ENCODE measurements at regions not wholly inside any gene's neighbourhood (a gene's known extent, or its start where the extent isn't known, plus 50 kb on each side); places are given as distances from the start of the nearest gene placed in this dataset.
"Not testable (repeated sequence)": the region's sequence is repeated elsewhere in the genome, so short reads cannot be mapped to it uniquely, and the experiment has no call there.

DNA sequence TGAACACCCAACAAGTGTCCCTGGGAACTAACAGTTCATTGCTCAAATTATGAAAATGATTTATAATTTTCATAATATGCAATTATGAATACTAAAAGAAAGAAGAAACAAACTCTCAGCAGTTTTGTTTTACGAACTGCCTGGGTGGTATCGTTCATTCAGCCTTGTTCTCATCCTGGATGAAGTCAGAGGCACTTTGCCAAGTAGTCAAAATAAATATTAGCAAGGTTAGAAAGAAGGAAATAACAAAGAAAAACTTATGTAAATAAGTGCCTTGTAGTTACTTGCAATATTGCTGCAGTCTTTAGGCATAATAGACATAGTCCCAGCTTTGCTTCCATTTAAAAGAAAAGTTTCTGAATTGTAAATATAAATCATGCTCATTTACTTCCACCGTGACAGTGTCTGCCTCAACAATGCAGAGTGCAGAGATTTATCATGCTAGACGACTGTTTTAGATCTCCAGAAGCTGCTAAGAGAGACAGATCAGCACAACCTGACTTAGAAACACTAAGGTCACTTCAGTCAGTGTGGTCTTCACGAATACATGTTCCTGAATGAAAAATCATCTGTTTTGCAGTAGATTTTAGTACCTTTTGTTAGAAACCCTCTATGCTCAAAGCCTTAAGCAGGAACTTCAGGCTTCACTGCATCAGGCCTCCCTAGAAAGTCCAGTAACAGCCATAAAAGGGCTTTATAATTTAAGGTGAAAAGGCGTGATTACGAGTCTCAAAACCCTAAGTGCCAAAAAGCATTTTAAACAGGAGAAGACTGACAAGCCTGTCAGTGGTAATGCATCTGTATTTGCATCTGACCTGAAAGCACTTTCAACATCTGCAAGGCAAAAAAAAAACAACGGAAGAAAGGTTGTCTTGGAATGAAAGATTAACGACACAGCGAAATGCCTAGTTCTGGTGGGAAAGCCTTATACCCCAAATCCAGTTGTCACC is 92.1 kb downstream of the TMEM167A start:
- intact Hi-C loops (cut with DNase I; ENCODE audit: low total_unique reads): no loop called here
- Histone ChIP-seq H3K9me3 (no peaks in the 10 kb centered on the region), H3K27ac (no peak overlapping the region), H3K27me3 (no peaks in the 10 kb centered on the region), H3K36me3 (no peaks in the 10 kb centered on the region), H3K4me3 (no peak overlapping the region), H3K4me1 (no peaks in the 10 kb centered on the region)
- no peak for DNase-seq
- TF ChIP-seq, protein P1, sequence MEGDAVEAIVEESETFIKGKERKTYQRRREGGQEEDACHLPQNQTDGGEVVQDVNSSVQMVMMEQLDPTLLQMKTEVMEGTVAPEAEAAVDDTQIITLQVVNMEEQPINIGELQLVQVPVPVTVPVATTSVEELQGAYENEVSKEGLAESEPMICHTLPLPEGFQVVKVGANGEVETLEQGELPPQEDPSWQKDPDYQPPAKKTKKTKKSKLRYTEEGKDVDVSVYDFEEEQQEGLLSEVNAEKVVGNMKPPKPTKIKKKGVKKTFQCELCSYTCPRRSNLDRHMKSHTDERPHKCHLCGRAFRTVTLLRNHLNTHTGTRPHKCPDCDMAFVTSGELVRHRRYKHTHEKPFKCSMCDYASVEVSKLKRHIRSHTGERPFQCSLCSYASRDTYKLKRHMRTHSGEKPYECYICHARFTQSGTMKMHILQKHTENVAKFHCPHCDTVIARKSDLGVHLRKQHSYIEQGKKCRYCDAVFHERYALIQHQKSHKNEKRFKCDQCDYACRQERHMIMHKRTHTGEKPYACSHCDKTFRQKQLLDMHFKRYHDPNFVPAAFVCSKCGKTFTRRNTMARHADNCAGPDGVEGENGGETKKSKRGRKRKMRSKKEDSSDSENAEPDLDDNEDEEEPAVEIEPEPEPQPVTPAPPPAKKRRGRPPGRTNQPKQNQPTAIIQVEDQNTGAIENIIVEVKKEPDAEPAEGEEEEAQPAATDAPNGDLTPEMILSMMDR (IDR thresholded peaks at IDR 0.05): no peak

- H3K27me3 ChIP-seq: no peaks in the 10 kb centered on the region
- no peaks in the 10 kb centered on the region for H3K36me3 ChIP-seq
- no peak for DNase-seq
- H3K9me3 ChIP-seq: no peaks in the 10 kb centered on the region
- TF ChIP-seq, protein P1 (IDR thresholded peaks at IDR 0.05): no peak
- no peak overlapping the region for H3K27ac ChIP-seq
- H3K4me1 ChIP-seq: no peaks in the 10 kb centered on the region
- H3K4me3 ChIP-seq: no peak overlapping the region
- intact Hi-C loops (cut with DNase I; ENCODE audit: low total_unique reads): no loop called here
These were observed 94.3 kb downstream of the TMEM167A start for GRCh38 chr5:82982846-82983245.

GRCh38 chr5:82976887-82977286 is 100.3 kb downstream of the TMEM167A start:
- H3K4me1 ChIP-seq; intact Hi-C loops (cut with DNase I; ENCODE audit: low total_unique reads); H3K4me3 ChIP-seq; H3K9me3 ChIP-seq; H3K36me3 ChIP-seq; DNase-seq; H3K27ac ChIP-seq; H3K27me3 ChIP-seq: not testable (repeated sequence)

- H3K36me3 ChIP-seq: no peaks in the 10 kb centered on the region
- peaks cover 0 to 9% (median 8%) of the 10 kb centered on the region in 3 donors for H3K9me3 ChIP-seq
- intact Hi-C loops (cut with DNase I; ENCODE audit: low total_unique reads): no loop called here
- H3K27me3 ChIP-seq: no peaks in the 10 kb centered on the region
- DNase-seq: no peak
- H3K27ac ChIP-seq: no peak overlapping the region
- H3K4me1 ChIP-seq: no peaks in the 10 kb centered on the region
- TF ChIP-seq, protein P1 (IDR thresholded peaks at IDR 0.05): no peak
- H3K4me3 ChIP-seq: no peak overlapping the region
These were observed 101.4 kb downstream of the TMEM167A start for GRCh38 chr5:82975812-82976211.

GRCh38 chr5:82975396-82975795 is 101.8 kb downstream of the TMEM167A start:
- no peak for DNase-seq
- no peaks in the 10 kb centered on the region for H3K36me3 ChIP-seq
- H3K27me3 ChIP-seq: no peaks in the 10 kb centered on the region
- H3K27ac ChIP-seq: no peak overlapping the region
- no peaks in the 10 kb centered on the region for H3K4me1 ChIP-seq
- TF ChIP-seq, protein P1 (IDR thresholded peaks at IDR 0.05): no peak
- no peak overlapping the region for H3K4me3 ChIP-seq
- H3K9me3 ChIP-seq: peaks cover 0 to 9% (median 8%) of the 10 kb centered on the region in 3 donors
- intact Hi-C loops (cut with DNase I; ENCODE audit: low total_unique reads): no loop called here

DNA sequence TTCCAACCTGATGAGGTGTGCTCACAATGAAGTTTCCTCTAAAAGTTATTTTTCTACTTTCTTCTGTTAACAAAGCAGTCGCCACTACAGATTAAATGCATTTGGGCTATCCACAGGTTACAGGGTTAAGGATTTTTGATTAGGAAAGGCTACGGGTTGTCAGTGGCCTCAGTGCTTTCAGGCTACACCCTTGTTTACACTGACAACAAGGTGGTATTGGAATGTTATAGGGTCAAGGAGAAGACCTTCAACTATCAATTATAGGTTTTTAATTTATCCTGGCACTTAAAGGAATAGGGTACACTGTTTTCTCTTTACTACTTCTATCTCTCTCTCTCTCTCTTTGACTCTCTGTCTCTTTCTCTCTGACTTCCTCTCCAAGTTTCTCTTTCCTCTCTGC is 102.8 kb downstream of the TMEM167A start:
- DNase-seq; H3K4me1 ChIP-seq; H3K27me3 ChIP-seq; intact Hi-C loops (cut with DNase I; ENCODE audit: low total_unique reads); H3K27ac ChIP-seq; H3K9me3 ChIP-seq; H3K36me3 ChIP-seq; H3K4me3 ChIP-seq: not testable (repeated sequence)

Data from tibial artery (tissue), 4 donors.